ENCODE measurements at regions not wholly inside any gene's neighbourhood (a gene's known extent, or its start where the extent isn't known, plus 50 kb on each side); places are given as distances from the start of the nearest gene placed in this dataset.
A peak's percentile ranks its signal among the peaks of the same experiment; 100 is the strongest.

DNA sequence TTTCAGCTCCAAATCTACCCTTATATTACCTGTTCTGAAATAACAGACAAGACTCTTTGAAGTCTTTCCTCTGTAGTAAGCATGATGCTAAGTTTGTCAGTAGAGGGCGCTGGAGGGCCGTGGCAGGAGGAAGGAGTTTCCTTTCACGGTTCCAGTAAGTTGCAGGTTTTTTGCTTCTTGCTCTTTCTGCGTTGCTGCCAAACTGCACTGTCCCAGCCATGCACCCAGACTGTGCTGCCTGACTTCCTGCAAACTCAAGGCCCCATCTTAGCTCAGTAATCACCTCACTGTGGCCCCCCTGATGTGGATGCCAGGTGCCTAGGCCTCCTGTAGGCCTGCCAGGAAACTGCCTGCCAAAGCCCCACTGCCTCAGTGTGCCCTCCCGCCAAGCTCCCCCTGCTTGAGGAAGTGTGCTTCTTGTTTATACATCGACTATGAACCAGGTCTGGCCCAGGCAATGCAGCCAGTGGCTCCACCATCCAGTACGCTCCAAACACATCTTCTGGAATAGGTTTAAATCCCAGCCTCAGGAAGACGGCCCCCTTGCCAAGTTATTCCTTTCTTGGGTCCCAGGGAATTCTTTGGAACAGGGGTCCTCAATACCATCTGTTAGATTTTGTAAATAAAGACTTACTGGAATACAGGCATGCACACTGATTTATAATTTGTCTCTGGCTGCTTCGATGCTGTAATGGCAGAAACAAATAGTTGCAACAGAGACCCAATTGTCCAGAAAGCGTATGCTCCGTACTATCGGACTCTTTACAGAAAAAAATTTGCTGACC, 193.7 kb upstream of the LRIG3 start:
- ChIA-PET CTCF (interaction anchor here (0.6 to 2.8 kb wide), 27 partner anchors 10 to 1015 kb away, joined by 3 to 15 read pairs (median 4); no protein-coding TSS in a partner anchor), POLR2A (no interaction called here)
- ATAC-seq, result peak; percentile 91 to 96
- Histone ChIP-seq H3K27ac (peak overlapping the region in 1 of 2 experiments; percentile 67; a peak in 2 of 6 replicates), H3K9me3 (no peaks in the 10 kb centered on the region), H3K4me1 (no peaks in the 10 kb centered on the region), H3K4me3 (no peak overlapping the region), H3K4me2 (0 out of 3 replicates have a peak overlapping the region, but pooled peaks have one; percentile 24)
- FAIRE-seq, result peak; percentile 32
- TF ChIP-seq ZC3H11A (IDR thresholded peaks at IDR 0.05) (no peak), KDM5A (IDR thresholded peaks at IDR 0.05) (no peak), TP53 (CRISPR knock-in tag; IDR thresholded peaks at IDR 0.05) (no peak), NFE2L2 (conservative IDR thresholded peaks at IDR 0.05; ENCODE audit: low read length) (no peak), FOXS1 (CRISPR knock-in tag; IDR thresholded peaks at IDR 0.05) (no peak), MAFK (IDR thresholded peaks at IDR 0.05; ENCODE audit: partially characterized antibody) (no peak), CTCF (IDR thresholded peaks at IDR 0.05) (peak; percentile 76), FOSL2 (IDR thresholded peaks at IDR 0.05) (no peak), FOSL2 (CRISPR knock-in tag; IDR thresholded peaks at IDR 0.05) (no peak), ATOH8 (CRISPR knock-in tag; IDR thresholded peaks at IDR 0.05; ENCODE audit: low read depth) (no peak), SMC3 (IDR thresholded peaks at IDR 0.05) (peak; percentile 72), EHF (CRISPR knock-in tag; IDR thresholded peaks at IDR 0.05) (no peak), RAD21 (conservative IDR thresholded peaks at IDR 0.05 in 1 of 2, IDR thresholded peaks at IDR 0.05 in 1 of 2) (peak; percentile 84 to 89), BHLHE40 (IDR thresholded peaks at IDR 0.05; ENCODE audit: low read depth, low read length) (no peak), ZNF302 (CRISPR knock-in tag; IDR thresholded peaks at IDR 0.05) (no peak)
- TF ChIP-seq, protein P1, sequence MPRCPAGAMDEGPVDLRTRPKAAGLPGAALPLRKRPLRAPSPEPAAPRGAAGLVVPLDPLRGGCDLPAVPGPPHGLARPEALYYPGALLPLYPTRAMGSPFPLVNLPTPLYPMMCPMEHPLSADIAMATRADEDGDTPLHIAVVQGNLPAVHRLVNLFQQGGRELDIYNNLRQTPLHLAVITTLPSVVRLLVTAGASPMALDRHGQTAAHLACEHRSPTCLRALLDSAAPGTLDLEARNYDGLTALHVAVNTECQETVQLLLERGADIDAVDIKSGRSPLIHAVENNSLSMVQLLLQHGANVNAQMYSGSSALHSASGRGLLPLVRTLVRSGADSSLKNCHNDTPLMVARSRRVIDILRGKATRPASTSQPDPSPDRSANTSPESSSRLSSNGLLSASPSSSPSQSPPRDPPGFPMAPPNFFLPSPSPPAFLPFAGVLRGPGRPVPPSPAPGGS (IDR thresholded peaks at IDR 0.05), result no peak
- TF ChIP-seq, protein P2, sequence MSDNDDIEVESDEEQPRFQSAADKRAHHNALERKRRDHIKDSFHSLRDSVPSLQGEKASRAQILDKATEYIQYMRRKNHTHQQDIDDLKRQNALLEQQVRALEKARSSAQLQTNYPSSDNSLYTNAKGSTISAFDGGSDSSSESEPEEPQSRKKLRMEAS (IDR thresholded peaks at IDR 0.05), result no peak
- TF ChIP-seq, protein P3, sequence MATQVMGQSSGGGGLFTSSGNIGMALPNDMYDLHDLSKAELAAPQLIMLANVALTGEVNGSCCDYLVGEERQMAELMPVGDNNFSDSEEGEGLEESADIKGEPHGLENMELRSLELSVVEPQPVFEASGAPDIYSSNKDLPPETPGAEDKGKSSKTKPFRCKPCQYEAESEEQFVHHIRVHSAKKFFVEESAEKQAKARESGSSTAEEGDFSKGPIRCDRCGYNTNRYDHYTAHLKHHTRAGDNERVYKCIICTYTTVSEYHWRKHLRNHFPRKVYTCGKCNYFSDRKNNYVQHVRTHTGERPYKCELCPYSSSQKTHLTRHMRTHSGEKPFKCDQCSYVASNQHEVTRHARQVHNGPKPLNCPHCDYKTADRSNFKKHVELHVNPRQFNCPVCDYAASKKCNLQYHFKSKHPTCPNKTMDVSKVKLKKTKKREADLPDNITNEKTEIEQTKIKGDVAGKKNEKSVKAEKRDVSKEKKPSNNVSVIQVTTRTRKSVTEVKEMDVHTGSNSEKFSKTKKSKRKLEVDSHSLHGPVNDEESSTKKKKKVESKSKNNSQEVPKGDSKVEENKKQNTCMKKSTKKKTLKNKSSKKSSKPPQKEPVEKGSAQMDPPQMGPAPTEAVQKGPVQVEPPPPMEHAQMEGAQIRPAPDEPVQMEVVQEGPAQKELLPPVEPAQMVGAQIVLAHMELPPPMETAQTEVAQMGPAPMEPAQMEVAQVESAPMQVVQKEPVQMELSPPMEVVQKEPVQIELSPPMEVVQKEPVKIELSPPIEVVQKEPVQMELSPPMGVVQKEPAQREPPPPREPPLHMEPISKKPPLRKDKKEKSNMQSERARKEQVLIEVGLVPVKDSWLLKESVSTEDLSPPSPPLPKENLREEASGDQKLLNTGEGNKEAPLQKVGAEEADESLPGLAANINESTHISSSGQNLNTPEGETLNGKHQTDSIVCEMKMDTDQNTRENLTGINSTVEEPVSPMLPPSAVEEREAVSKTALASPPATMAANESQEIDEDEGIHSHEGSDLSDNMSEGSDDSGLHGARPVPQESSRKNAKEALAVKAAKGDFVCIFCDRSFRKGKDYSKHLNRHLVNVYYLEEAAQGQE (IDR thresholded peaks at IDR 0.05), result no peak
- 54% methylated on average over 12 of the region's 12 CpGs for WGBS (ENCODE audit: missing lambda C conversion rate)
- DNase-seq (ENCODE audit: low read depth in 1 of 2, low spot score in 1 of 2), result peak; percentile 43 to 84

GRCh38 chr12:59111851-59112250, 191.5 kb upstream of the LRIG3 start:
- ATAC-seq (no peak), FAIRE-seq (no peak), DNase-seq (ENCODE audit: low read depth in 1 of 2, low spot score in 1 of 2) (no peak)
- no peaks in the 10 kb centered on the region for H3K4me1 ChIP-seq
- ChIA-PET POLR2A (no interaction called here), CTCF (interaction anchor here (1.5 kb wide), 1 partner anchor 45 kb away, joined by 3 read pairs; no protein-coding TSS in a partner anchor)
- no peaks in the 10 kb centered on the region for H3K9me3 ChIP-seq
- H3K4me2 ChIP-seq, result no peak overlapping the region
- WGBS (ENCODE audit: missing lambda C conversion rate), result 32% methylated on average over 3 of the region's 3 CpGs
- no peak overlapping the region for H3K4me3 ChIP-seq
- no peak overlapping the region for H3K27ac ChIP-seq
- no peak for TF ChIP-seq CBX2 (IDR thresholded peaks at IDR 0.05; ENCODE audit: borderline replicate concordance, low read depth)
- no peak for TF ChIP-seq BHLHE40 (IDR thresholded peaks at IDR 0.05; ENCODE audit: low read depth, low read length)
- TF ChIP-seq, protein P4, sequence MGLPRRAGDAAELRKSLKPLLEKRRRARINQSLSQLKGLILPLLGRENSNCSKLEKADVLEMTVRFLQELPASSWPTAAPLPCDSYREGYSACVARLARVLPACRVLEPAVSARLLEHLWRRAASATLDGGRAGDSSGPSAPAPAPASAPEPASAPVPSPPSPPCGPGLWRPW (IDR thresholded peaks at IDR 0.05), result no peak
- no peak for TF ChIP-seq CHD4 (IDR thresholded peaks at IDR 0.05; ENCODE audit: borderline replicate concordance)
- no peak for TF ChIP-seq RAD21 (conservative IDR thresholded peaks at IDR 0.05 in 1 of 2, IDR thresholded peaks at IDR 0.05 in 1 of 2)
- TF ChIP-seq HEYL (CRISPR knock-in tag; IDR thresholded peaks at IDR 0.05), result no peak
- no peak for TF ChIP-seq PBX3 (IDR thresholded peaks at IDR 0.05)
- no peak for TF ChIP-seq FOSB (CRISPR knock-in tag; IDR thresholded peaks at IDR 0.05)
- no peak for TF ChIP-seq NR3C1 (IDR thresholded peaks at IDR 0.05)
- TF ChIP-seq MYC (IDR thresholded peaks at IDR 0.05; ENCODE audit: borderline replicate concordance, low read length), result no peak
- TF ChIP-seq, protein P1 (IDR thresholded peaks at IDR 0.05), result no peak

Measured in A549 (cell line).